GM18511 (cell line): ENCODE measurements at regions not wholly inside any gene's neighbourhood (a gene's known extent, or its start where the extent isn't known, plus 50 kb on each side); places are given as distances from the start of the nearest gene placed in this dataset.
A peak's percentile ranks its signal among the peaks of the same experiment; 100 is the strongest.

Experiments used
- ATAC-seq: cut with Tn5 transposase; IDR thresholded peaks from one replicate; pipeline ENCODE4 v1.9.1; 2021; ENCODE audit warnings: mild to moderate bottlenecking, moderate library complexity; ENCODE audit not compliant: unreplicated experiment

DNA sequence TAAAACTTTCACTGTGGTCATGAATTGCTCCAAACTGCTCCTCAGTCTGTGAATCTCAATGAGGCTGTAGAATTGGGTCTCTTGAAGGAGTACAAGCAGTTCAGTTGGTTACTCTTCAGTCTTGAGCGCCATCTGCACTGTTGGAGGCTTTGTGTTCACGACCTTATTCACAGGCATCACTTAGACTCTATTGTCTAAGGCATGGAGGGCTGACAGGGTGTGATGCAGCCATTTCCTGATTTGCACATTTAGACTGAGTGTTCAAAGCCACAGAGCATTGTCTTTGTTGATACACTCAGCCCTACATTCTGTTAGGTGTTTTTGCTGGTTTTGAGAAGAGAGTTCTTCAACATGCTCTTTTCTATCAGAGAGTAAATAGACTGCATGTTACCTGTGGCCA, 355.9 kb upstream of the RIOK2 start:
- ATAC-seq: no peak

DNA sequence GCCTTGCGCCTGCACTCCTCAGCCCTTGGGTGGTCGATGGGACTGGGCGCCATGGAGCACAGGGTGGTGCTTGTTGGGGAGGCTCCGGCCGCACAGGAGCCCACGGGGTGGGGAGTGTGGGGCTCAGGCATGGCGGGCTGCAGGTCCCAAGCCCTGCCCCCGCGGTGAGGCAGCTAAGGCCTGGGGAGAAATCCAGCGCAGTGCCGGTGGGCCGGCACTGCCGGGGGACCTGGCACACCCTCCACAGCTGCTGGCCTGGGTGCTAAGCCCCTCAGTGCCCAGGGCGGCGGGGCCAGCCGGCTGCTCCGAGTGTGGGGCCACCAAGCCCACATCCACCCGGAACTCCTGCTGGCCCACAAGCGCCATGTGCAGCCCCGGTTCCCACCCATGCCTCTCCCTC, 358.8 kb upstream of the RIOK2 start:
- ATAC-seq: no peak

DNA sequence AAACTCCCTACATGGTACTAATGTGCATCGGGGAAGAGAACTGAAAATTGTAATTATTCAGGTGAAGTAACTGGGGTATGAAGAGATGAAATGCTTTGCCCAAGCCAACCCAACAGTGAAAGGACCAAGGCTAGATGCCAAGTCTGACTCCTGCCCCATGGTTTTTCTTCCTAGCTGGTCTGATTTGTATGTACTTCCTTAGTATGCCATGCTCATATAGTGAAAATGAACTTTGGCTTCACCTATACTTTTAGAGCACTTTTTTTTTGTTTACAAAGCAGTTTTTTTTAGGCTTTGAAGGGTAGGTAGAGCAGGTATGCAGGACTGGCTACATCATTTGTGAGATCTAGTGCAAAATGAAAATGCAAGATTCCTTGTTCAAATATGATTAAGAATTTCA, 359.4 kb upstream of the RIOK2 start:
- no peak for ATAC-seq

DNA sequence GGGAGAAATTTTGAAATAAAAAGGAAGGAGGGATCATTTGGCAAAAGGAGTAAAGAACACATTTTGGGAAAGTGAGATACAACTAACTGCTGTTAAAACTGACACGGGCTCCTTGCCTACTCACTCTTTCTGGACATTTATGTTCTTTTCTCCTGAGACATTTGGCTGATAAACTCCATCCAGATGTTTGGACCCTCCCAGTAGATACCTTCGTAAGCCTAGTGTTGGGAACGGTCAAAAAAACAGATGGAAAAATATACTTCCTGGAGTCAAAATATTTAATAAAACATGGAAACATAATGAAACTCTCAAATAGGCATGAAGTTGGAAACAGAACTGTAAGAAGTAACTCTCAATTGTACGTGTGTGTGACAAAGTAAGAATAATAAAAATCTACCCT, 360.1 kb upstream of the RIOK2 start:
- ATAC-seq: no peak

DNA sequence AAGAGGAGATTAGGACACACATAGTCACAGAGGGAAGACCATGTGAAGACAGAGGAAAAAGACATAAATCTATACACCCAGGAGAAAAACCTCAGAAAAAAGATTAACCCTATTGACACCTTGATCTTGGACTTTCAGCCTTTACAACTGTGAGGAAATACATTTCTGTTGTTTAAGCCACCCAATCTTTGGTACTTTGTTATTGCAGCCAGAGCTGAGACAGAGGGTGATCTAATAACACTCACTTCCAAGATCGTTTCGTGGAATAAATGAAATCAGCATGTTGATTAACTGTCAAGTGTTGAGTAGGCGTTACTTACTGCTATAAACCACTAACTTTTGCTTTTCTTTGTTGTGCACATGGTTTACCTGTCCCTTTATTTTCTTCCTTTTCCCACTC, 361.2 kb upstream of the RIOK2 start:
- no peak for ATAC-seq

DNA sequence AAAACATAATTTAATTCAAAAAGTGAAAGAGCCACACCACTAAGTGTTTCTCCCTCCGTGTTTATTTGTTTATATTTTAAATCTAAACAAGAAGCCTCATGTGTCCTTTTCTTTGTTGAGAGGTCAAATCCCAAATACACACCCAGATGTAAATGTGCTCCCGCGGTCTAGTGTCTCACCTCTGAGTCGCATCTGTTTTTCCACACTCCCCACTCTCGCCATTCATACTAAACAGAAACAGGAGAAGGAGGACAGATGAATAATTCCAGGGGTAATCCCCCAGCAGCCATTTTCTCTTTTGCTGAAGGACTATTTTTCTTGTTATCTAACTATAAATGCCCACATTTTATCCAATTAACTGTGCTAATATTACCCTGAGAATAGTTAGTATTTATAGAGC, 361.6 kb upstream of the RIOK2 start:
- no peak for ATAC-seq

DNA sequence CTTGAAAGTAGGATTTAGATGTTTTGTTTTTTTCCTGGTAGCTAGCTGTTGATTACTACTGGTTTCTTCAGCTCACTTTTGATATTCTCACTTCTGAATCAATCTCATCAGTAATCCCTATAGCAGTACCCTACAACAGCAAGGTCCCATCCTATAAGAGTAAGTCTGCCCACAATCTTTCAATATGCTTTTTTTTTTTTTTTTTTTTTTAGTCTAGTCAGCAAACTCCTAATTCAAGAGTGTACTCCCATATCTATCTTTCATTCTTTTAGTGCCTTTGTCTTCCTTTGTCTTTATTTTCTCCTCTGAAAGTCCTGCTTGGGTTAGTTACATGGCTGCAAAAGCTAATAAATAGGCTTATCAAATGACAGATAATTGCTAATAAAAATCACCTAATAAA, 362.4 kb upstream of the RIOK2 start:
- ATAC-seq: no peak

DNA sequence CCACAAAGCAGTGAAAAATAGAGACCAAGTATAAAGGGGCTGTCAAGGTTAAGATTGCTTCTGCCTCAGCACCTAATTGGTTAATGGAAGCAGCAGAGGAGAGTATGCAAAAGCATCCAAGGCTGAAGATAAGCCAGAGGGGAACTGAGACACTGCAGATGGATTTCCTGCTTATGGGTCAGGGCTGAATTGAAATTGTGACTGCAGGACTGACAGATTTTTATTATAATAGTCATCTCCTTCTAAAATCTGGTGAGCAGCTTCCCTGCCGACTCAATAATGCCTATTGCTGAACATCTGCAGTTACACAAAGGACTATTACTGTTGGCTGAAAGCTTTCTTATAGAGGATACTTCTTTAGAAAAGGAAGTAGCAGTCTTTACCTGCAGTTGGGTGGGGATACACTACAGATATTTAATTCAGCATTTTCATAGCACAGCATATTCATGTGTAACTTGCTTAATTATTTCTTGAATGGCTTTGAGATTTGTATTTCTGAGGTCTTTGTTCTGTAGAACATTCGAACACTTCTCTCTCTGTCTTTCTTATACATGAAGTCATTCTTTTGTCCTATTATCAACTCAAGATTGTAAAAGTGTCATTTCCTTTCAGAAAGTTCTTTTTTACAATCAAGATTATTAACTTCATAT, 363.0 kb upstream of the RIOK2 start:
- ATAC-seq: no peak

DNA sequence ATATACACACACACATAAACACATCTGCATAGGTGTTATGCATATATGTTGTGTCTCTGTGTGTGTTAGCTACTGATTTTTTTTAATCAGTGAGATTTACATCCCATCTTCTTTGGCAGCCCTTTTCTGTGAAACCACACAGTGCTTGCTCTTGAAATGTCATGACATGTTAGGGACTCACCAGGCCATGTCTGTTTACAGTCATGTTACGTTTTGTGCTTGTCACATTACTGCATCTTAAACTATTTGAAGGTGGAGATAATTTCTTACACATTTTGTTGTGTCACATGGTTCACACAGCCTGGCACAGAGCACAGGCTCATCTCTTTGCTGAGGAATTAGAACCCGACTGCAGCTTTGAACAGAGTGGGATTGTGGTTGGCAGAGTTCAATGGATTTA, 364.4 kb upstream of the RIOK2 start:
- no peak for ATAC-seq

DNA sequence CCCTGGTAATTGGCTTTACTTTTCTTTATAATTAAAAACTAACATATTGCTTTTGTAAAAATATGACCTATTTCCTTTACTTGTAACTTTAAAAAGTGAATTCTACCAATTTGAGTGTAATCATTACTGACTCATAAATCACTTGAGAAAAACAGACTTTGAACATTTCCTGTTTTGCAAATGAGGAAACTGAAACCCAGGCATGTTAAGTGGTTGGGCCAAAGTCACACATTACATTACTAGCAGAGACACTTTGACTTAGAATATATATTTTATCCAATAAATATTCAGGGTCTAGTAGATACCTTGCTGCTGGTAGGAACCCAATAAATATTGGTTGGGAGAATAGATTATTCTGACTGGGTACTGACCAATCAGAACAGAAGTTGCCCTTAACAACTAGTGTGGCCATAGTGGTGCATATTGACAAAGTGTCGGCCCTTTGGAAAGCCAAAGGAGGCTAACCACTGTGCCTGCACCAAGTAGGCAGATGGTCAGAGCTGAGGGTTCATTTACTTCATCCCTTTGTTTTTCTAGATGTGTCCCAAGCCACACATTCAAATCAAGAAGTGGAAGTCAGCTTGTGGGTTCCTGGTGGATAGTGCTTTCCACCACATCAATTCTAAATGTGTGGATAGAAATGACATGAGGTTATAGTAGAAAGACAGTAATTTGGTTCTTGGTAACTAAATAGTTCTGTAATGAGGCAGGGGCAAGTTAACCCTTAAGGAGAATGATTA, 365.1 kb upstream of the RIOK2 start:
- ATAC-seq: peak; percentile 84

DNA sequence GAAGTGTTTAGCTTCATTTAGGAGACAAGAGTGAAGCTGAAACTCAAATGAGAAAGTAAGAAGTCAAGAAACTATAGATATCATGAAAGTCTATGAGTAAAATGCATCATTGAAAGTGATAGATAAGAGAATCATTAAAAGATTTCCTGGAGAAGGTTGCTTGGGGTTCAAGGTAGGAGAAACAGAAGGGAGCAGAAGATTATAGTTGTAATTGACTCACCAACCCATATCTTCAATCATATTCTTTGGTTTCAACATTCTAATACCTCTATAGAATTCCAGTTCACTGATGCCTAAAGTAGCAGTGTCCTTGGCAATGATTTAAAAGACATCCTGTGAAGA, 365.7 kb upstream of the RIOK2 start:
- ATAC-seq: no peak

DNA sequence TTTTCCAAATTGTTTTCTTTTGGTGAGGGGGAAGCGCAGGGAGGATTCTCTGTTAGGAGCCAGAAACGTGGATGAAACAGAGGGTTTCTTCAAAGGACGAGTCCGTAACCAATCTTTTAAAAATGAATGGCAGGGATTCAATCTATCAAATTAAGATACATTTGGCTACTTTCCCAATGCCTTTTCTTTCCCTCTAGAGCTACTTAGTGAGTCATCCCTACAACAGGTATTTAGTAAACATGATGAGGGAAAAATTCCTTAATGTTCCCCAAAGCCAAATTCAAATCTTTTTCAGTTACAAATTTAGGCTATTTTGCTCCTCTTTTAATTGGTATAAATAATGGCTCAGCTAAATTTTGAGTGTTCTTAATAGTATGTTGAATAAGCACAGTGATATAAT, 366.4 kb upstream of the RIOK2 start:
- no peak for ATAC-seq

DNA sequence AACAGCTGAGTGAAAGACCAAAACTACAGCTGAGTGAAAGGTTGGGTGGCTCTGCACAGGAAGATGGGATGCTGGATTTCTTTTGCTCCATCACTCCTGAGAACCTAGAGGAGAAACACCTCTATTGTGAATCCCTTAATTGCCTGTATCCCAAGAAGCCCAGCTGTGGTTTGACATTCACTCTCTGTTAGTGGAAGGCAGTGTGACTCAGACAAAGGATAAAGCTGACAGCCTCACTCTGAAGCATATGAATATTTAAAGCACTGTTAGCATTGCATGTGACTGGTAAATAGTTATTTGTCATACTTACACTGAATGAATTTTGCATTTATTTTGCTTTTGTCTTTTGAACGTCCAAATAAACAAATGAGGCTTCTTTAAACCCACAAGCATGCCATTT, 367.1 kb upstream of the RIOK2 start:
- no peak for ATAC-seq

DNA sequence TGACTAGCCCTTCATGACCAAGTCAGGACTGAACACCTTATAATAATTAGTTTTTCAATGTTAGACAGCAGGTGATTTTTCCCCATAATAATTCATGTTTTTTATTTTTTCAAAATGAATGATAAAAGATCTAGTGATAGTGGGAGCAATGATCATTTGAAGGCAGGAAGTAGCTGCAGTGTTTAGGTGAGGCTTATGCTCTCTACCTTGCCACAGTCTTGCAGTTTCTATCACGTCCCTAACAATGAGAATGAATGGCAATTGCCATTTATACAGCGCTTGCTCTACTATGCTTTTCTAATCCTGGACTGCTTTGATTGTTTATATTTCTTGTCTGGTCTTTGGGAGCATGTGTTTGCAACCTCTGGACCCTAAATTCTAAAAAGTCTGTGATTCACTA, 367.8 kb upstream of the RIOK2 start:
- ATAC-seq: no peak

DNA sequence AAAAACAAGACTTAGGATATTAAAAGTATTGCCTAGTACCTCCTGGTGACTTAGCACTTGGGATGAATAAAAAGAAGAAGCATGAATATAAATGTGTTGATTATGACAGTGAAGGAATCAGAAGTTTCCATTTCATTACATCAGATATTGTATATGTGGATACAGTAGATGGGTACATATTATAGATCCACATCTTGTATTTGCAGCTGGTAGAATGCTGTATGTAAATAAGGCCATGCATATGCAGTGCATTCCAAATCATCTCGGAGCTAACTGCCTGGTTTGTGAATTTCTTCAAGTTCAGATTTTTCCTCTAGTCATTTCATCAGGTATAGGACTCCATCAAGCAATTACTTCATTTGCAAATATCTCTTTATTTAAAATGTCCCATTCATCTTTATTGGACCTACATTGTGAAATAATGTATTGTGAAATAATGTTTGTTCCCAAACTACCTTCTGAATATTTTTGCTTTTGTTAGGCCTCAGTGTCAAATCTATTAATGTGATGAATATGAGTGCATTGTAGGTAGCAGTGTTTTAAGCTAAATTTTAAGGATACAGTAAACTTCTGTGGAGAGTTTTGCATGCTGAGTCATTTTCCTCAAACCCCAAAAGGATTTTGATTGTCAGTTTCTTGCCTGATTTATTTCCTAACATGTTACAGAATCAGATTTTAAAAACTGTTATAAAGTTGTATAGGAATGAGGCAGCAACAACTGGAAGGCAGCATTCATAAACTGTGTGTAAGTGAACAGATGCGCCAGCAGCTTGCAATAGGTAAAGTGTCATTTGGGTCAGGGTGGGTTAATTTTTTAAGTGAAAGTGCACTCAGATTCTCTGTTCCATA, 370.8 kb upstream of the RIOK2 start:
- ATAC-seq: no peak

DNA sequence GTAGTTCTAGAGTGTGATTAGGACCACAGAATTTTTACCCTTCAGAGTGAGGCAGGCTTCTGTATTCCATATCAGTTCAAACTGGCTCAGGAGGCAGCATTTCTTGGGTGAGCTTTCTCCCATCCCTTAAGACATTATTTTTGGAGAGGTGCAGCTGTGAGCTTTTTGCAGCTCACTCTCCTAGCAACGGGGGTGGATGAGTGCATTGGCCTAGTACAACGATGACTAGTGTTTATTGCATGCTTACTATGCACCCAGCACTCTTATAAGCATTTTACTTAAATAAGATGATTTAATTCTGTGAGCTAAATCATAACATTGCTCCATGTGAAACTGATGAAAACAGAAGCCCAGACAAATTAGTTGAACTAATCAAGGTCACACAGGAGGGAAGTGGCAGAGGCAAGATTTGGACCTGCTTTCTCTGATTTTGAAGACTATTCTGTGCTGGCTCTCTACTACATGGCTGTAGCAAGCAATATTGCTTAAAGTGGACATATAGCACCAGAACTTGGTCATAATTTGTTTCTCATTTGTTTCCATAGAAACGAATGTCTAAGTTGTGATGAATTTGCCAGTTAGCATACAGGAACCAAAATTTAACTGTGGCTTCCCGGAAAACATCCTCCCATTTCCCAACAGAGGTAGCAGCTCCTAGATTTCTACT, 372.1 kb upstream of the RIOK2 start:
- no peak for ATAC-seq

DNA sequence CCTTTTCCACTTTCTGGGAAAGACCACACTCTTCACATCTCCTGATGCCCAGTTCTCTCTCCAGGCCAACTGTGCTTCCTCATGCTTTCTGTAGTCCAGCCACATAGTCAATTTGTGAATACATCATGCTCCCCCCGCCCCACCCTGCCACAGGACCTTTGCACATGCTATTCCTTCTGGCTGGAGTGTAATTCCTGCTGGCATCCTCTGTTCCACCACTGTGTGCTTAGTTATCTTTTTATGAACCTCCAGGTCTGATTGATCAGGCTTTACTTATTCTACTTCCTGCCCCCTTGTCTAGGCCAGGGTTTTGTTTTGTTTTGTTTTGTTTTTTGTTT, 372.6 kb upstream of the RIOK2 start:
- no peak for ATAC-seq

DNA sequence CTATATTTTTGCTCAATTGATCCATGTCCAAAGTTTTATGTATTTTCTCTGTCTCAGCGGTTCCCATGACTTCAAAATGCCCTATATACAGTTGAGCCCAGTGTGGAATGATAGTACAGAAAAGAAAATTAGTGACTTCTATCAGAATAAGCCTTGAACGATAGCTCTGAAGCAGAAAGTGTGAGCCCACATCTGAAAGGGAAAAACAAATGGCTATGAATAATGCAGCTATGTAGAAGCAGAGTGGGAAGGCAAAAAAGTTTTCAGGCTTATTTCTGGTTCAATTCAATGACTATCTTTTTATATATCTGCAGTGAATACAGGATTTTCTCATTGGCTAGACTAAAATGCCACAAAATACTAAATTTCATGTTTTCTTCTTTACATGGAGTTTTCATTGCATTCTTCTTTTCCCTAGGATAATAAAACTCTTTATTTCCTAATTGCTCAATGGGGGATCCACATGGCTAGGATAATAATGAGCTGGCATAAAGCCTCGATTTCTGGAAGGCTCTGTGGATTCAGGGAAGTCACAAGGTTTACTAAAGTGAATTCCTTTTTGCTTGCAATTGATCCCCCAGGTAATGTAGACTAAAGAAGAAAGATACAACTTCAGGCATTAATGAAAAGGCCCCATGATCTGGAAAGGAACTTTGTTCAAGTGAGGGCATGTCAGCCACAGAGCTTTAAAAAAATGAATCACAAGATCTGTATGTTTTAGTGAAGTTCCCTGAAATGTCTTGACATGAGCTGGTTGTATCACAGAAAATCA, 377.0 kb upstream of the RIOK2 start:
- ATAC-seq: no peak

DNA sequence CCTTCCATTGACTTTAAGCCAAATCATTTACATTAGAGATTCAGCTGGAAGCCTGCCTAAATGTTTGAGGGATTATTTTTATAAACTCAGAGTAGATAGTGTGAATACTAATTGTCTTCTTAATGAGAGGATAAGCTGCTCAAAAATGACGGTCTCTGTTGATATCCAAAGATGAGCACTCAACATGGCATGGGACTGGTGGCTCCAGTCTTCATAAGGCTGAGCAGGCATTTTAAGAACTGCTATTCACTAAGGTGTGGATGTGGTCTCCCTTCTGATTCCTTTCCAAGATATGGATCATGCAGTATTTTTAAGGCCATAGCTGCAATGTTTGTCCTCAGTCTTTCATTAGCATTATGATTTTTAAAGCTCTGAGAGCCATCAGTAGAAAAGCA, 377.5 kb upstream of the RIOK2 start:
- ATAC-seq: no peak

DNA sequence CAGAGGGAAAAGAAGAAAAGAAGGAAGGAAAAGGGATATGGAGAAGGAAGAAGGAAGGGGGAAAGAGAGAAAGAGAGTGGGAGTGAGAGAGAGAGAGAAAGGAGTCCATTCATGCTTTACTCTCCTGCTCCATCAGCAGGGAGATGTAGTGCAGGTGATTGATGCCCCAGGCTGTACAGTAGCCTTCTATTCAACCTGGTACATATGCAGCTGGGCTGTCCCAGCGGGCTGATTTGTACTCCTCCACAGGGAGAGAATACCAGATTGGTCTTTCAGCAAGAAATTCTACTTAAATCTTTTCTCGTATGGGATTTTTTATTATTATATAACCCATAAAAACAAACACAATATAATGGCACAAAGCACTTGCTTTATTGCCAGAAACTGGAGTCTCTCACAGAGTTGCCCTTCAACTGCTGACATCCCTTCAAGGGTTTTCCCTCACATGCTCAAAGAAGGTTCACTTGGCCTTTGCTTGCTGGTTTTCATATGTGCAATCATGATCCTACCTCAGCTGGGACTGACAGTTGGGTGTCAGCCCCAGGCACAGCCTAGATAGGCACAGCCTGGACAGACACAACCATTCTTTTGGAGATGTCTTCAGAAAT, 380.1 kb upstream of the RIOK2 start:
- no peak for ATAC-seq

DNA sequence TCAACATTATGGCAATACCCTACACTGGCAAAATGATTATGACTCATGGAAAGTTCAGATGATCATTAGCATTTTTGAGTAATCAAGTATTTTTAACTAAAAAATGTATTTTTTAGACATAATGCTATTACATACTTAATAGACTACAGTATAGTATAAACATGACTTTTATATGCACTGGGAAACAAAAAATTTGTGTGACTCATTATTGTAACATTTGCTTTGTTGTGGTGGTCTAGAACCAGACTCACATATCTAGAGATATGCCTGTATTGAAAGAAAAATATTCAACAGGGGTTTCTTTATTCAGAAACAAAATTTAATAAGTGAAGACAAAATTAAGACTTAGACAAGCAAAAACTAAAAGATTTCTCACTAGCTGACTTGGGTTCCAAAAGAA, 385.3 kb upstream of the RIOK2 start:
- no peak for ATAC-seq
